GM18868 (cell line): ENCODE measurements at regions not wholly inside any gene's neighbourhood (a gene's known extent, or its start where the extent isn't known, plus 50 kb on each side); places are given as distances from the start of the nearest gene placed in this dataset.

Experiments
- ATAC-seq: cut with Tn5 transposase; IDR thresholded peaks from one replicate; pipeline ENCODE4 v1.9.1; 2021; ENCODE audit warnings: mild to moderate bottlenecking, moderate library complexity; ENCODE audit not compliant: unreplicated experiment

GRCh38 chr10:129274748-129275474, 192.1 kb upstream of the MGMT start:
- ATAC-seq: no peak

DNA sequence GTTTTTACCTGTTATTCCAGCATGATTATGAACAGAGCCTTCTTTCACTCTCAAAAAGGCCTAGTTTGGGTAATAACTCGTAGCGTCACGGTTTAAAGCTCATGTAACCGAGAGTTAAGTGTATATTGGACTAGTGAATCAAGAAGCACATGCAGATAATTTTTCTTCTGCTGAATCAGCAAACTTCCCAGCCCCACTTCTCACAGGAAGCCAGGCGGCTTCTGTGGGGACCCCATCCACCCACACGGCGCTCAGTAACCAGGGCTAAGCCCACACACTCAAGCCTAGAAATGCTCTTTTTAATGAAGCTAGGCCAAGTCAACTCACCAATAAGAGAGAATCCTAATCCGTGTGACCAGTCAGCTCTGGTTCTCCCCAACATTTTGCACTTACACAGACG, 191.2 kb upstream of the MGMT start:
- ATAC-seq: no peak

DNA sequence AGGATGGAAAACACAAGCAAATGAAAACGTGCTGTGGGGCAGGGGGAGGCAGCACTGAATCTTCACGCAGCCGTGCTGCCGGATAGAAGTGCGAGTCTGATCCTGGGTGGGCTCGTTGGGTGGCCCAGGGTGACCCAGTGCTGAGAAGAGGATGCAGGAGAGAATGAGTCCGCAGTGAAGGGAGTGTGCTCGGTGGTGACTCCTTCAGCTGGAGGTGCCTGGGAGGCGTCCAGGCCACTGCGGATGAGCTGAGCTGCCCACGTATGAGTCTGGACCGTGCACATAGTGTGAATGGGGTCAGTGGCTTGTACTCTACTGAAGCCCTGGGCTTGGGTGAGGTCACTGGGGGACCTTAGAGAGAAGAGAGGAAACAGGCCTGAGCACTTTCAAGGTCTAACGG, 190.0 kb upstream of the MGMT start:
- ATAC-seq: no peak

GRCh38 chr10:129277841-129278240, 189.2 kb upstream of the MGMT start:
- no peak for ATAC-seq

DNA sequence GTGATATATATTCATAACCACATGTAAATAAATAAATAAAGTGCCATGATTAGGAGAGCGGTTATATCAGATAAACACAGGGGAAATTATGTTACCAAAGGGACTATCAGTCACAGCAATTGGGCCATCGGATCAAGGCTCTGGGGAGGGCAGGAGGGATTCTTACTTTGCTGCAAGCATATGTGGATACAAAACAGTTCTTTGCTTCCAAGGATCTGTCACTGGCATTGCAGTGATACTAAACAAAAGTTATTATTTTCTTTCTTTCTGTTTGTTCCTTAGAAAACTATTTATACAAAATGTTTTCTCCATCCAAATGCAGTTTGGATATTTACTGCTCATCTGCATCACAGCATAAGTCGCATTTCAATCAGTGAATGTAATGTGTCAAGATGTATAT, 188.4 kb upstream of the MGMT start:
- no peak for ATAC-seq

- ATAC-seq: no peak
Measured at GRCh38 chr10:129279446-129280154, 187.4 kb upstream of the MGMT start.

DNA sequence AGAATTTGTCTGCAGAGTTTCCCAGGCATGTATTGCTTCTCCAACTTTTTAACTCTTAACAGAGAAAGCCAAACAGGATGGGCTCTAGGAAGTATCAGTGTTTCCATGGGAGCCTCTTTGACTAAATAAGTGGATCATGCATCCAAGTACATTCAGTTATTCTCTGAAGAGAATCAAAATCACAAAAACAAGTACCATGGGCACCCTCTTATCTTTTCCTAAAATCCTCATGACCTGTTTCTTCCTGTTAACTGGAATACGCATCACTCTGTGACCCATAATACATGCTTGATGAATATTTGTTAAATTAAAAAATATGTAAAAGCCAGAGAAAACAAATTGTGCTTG, 186.9 kb upstream of the MGMT start:
- no peak for ATAC-seq

- no peak for ATAC-seq
Measured at GRCh38 chr10:129280908-129281586, 186.0 kb upstream of the MGMT start.

DNA sequence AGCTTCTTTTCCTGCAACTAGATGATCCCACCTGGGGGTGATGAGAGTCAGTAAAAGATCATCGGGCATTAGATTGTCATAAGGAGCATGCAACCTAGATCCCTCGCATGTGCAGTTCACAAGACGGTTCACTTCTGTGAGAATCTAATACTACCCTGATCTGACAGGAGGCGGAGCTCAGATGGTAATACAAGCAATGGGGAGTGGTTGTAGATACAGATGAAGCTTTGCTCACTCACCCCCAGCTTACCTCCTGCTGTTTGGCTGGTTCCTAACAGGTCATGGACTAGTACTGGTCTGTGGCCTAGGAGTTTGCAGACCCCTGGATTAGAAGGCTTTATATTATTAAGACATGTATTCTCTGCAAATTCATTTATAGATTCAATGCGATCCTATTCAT, 181.6 kb upstream of the MGMT start:
- ATAC-seq: no peak

DNA sequence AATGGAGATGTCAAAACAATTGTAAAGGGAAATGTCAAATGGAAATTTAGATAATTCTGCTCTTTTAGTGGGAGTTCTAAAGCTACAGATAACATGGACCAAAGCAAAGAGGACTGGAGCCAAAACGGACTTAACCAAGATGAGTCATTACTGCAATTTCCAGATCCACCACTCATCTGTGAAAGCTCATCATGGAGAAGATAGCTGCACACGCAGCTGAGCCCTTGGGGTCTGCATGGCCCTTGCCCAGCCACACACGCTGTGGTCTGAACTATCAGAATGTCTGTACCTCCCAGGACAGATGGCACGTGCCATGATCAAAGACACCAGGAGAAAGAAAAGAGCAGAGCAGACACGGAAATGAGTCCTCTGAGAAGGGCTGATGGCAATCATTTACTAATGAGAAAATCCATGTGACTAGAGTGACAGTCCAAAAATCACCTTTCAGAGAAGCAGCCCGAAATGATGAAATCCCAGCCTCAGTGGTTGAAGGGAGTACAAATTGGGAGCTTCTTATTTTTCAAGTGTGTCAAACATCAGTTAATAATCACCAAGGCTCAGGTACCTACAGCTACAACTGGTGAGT, 177.9 kb upstream of the MGMT start:
- no peak for ATAC-seq

GRCh38 chr10:129293991-129294700, 172.9 kb upstream of the MGMT start:
- no peak for ATAC-seq

DNA sequence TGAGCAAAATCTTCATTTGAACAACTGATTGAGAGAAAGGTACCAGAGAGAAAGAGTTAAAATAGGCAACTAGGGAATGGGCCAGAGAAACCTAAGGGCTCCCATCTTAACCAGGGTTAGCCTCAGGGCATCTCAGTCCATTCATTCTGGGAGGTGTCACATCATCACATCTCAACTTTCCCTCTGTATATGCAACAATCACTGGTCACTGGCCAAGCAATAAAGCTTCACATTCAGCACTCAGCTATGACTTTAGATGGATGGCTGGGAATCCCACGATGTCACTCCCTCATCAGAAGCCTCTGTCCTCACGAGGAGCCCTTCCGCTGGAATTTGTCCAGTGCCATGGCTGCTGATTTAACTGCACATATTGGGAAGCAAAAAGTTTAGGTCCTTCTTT, 172.1 kb upstream of the MGMT start:
- ATAC-seq: no peak

DNA sequence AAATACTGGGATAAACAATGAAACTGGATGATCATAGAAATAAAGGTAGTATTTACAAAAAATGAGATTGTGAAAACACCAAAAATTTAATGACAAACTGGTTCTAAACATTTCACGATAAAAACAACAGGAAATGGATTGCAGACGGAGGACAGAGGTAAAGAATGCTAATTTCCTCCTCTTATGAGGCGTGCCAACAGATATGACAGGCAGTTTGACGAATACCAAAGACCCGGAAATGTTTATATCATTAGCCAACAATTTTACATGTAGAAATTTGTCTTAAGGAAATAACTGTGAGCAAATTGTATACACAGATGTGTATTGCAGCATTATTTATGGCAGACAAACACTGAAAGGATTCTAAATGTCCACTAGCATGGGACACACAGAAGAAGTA, 162.0 kb upstream of the MGMT start:
- ATAC-seq: no peak

GRCh38 chr10:129307141-129307540, 159.9 kb upstream of the MGMT start:
- ATAC-seq: no peak

DNA sequence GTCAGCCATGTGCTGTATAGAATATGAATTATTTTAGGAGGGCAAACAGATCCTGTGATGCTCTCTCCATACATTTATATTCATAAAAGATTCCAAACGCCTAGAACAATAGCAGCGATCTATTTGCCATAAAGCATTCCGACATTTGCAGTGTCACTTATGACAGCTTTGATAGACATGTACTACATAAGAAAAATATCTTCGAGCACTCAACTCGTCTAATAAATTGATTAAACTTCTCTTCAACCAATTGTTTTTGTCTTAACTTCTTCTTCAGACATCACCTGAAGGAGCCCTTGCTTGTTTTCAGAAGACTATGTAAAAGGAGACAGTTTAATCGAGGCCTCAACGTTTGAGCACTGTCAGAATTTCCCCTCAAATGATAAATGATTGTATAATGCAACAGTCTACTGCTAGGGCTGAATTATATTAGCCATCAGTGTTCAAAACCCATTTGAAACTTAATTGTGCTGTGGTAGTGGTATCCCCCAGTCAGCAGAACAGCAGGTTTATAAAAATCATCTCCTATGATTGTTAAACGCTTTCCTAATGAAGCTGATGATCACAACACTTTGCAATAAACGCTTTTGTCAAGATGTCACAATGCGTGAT, 158.0 kb upstream of the MGMT start:
- ATAC-seq: no peak

DNA sequence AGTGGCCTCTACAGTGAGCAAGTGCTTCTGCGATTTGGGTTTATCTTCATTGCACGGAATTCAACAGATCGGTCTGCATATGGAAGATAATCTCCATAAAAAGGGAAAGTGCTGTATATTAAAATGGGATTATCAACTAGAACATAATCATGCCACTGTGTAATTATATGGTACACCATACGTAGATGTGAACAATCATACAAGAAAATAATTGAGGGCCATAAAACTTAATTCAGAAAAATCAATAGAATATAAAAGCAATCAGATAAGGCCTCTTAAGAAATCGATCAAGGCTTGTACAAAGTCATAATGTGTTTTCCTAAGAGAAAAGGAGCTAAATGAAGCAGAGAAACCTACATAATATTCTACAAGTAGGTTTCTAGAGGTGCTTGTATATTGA, 157.5 kb upstream of the MGMT start:
- ATAC-seq: no peak

DNA sequence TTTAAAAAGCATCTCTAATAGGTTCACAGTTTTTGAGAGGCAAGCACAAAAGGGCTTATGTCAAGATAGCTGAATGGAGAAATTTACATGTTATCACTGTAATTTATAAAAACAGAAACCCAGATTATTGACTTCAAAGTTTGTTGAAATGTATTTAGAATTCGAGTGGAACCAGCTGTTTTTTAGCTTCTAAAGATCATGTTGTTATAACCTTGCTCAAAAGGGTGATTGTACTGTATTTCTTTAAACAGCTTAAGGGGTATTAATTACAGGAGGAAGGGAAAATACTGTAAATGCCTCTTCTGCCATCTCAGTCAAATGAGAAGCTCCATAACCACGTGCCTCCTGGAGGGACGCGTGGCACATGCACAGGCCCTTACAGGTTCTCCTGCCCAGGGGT, 156.2 kb upstream of the MGMT start:
- ATAC-seq: no peak

- no peak for ATAC-seq
Measured at GRCh38 chr10:129319934-129320333, 147.1 kb upstream of the MGMT start.

DNA sequence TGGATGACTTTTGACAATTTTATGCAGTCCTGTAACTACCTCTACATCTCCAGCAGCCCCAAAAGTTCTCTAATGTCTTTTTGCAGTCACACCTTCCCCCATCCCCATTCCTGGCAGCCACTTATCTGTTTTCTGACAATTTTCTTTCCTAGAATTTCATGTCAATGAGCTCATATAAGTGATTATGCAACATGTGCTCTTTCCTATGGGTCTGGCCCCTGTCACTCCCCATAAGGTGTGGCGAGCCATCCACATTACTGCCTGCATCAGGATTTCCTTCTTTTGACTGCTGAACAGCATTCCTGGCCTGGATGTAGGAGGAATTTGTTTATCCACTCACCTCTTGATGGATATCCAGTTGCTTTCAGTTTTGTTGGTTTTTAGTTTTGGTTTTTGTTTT, 146.7 kb upstream of the MGMT start:
- no peak for ATAC-seq

- ATAC-seq: no peak
Measured at GRCh38 chr10:129321727-129322126, 145.3 kb upstream of the MGMT start.
